H1 (cell line): ENCODE measurements at regions not wholly inside any gene's neighbourhood (a gene's known extent, or its start where the extent isn't known, plus 50 kb on each side); places are given as distances from the start of the nearest gene placed in this dataset.

Experiments used
- CTCF ChIA-PET: fragments of 300-600 bp; sonication (Branson Sonifier 250); formaldehyde crosslinking; loops from one replicate; lab custom pipeline; 2021; ENCODE audit not compliant: partially characterized antibody; lab: Charles Lee
- POLR2A ChIA-PET: fragments of 300-600 bp; sonication (Branson Sonifier 250); formaldehyde crosslinking; loops from one replicate; lab custom pipeline; 2021; ENCODE audit warnings: inconsistent platforms; ENCODE audit not compliant: partially characterized antibody; lab: Charles Lee
- DNase-seq, 2 experiments: peaks; one replicate each; pipeline versions ENCODE4 v3.0.0 to v3.0.0-alpha.2; 2010 to 2022; ENCODE audit warnings: low spot score in 2 of 2, low read depth in 1 of 2, mixed read lengths in 1 of 2
- FAIRE-seq: peaks from 2 replicates; lab custom pipeline; 2011; peaks lifted over from hg19 to GRCh38; lab: Jason Lieb, UNC
- H2AFZ ChIP-seq: 2 replicates; pipeline ENCODE4 v1.8.1; 2012; ENCODE audit warnings: low read length, inconsistent platforms
- H2AK5ac ChIP-seq: 2 replicates; pipeline ENCODE4 v1.6.1; 2013; ENCODE audit warnings: low read depth, low read length
- H2BK120ac ChIP-seq: replicated peaks from 2 replicates; pipeline ENCODE3; 2013; ENCODE audit warnings: low read depth, low read length, inconsistent platforms
- H2BK12ac ChIP-seq: 2 replicates; pipeline ENCODE4 v1.6.1; 2013; ENCODE audit warnings: low read depth, low read length
- H2BK15ac ChIP-seq: 2 replicates; pipeline ENCODE4 v1.6.1; 2013; ENCODE audit warnings: low read length
- H2BK20ac ChIP-seq: 2 replicates; pipeline ENCODE4 v1.6.1; 2013; ENCODE audit warnings: low read length
- H2BK5ac ChIP-seq: 2 replicates; pipeline ENCODE4 v1.6.1; 2013; ENCODE audit warnings: low read depth, low read length
- H3K14ac ChIP-seq: 2 replicates; pipeline ENCODE4 v1.6.1; 2013; ENCODE audit warnings: inconsistent platforms; ENCODE audit not compliant: insufficient read length
- H3K18ac ChIP-seq: 2 replicates; pipeline ENCODE4 v1.6.1; 2013; ENCODE audit warnings: low read length; ENCODE audit errors: extremely low read depth
- H3K23ac ChIP-seq: 2 replicates; pipeline ENCODE4 v1.6.1; 2013; ENCODE audit warnings: inconsistent platforms; ENCODE audit not compliant: insufficient read length
- H3K23me2 ChIP-seq: 2 replicates; pipeline ENCODE4 v1.6.1; 2013; ENCODE audit warnings: low read depth, low read length
- H3K27ac ChIP-seq: 2 replicates; pipeline ENCODE4 v1.6.1; 2011; ENCODE audit warnings: low read depth, low read length, inconsistent platforms
- H3K27me3 ChIP-seq, 4 experiments: replicated peaks in 1 of 4; 1 replicate in 1 of 4; 2 replicates in 3 of 4; pipeline versions ENCODE4 v1.6.1 to v1.8.1; 2011 to 2013; ENCODE audit warnings: low read length in 3 of 4, mild to moderate bottlenecking in 3 of 4, inconsistent platforms in 2 of 4, mixed read lengths in 2 of 4, moderate library complexity in 1 of 4; ENCODE audit not compliant: control insufficient read depth in 3 of 4, insufficient read depth in 3 of 4; ENCODE audit errors: extremely low read depth in 1 of 4
- H3K36me3 ChIP-seq, 4 experiments: 2 replicates each; pipeline versions ENCODE4 v1.6.1 to v1.8.1; 2011 to 2013; ENCODE audit warnings: mild to moderate bottlenecking in 4 of 4, low read length in 3 of 4, moderate library complexity in 2 of 4, control low read depth in 1 of 4, inconsistent platforms in 1 of 4; ENCODE audit not compliant: insufficient read depth in 4 of 4, control insufficient read depth in 2 of 4
- H3K4ac ChIP-seq: replicated peaks from 2 replicates; pipeline ENCODE3; 2013; ENCODE audit warnings: low read length, low read depth, mixed read lengths, inconsistent platforms; ENCODE audit not compliant: insufficient read length
- H3K4me1 ChIP-seq, 4 experiments: replicated peaks in 1 of 4; 1 replicate in 1 of 4; 2 replicates in 3 of 4; pipeline versions ENCODE4 v1.6.1 to v1.8.1; 2011 to 2013; ENCODE audit warnings: low read length in 3 of 4, inconsistent platforms in 2 of 4, mixed read lengths in 1 of 4; ENCODE audit not compliant: insufficient read depth in 4 of 4, control insufficient read depth in 3 of 4
- H3K4me2 ChIP-seq, 2 experiments: 2 replicates each; pipeline versions ENCODE4 v1.6.1 to v1.8.1; 2011 to 2013; ENCODE audit warnings: low read depth in 2 of 2, low read length in 2 of 2, control low read depth in 1 of 2, inconsistent platforms in 1 of 2, mild to moderate bottlenecking in 1 of 2; ENCODE audit not compliant: insufficient read depth in 1 of 2
- H3K4me3 ChIP-seq, 4 experiments: fragments of 200-600, 300-600 bp in 1 of 4; sonication (generic), shearing (Covaris generic), sonication (Bioruptor Twin) in 1 of 4; 2 replicates each; pipeline versions ENCODE4 v1.5.1 to v1.8.1; 2011 to 2016; ENCODE audit warnings: low read length in 4 of 4, low read depth in 3 of 4, control low read depth in 2 of 4, inconsistent platforms in 2 of 4, mild to moderate bottlenecking in 2 of 4, mixed read lengths in 1 of 4, moderate library complexity in 1 of 4; ENCODE audit not compliant: insufficient read depth in 2 of 4; ENCODE audit errors: extremely low read depth in 1 of 4
- H3K56ac ChIP-seq: replicated peaks from 2 replicates; pipeline ENCODE3; 2013; ENCODE audit warnings: low read depth, mild to moderate bottlenecking, mixed read lengths, low read length, inconsistent platforms; ENCODE audit not compliant: insufficient read length
- H3K79me1 ChIP-seq: 2 replicates; pipeline ENCODE4 v1.6.1; 2013; ENCODE audit warnings: low read depth, low read length, control low read depth
- H3K79me2 ChIP-seq, 2 experiments: 2 replicates each; pipeline versions ENCODE4 v1.6.1 to v1.8.1; 2012 to 2013; ENCODE audit warnings: low read length in 2 of 2, mild to moderate bottlenecking in 2 of 2, inconsistent platforms in 1 of 2; ENCODE audit not compliant: insufficient read depth in 2 of 2, control insufficient read depth in 1 of 2
- H3K9ac ChIP-seq, 4 experiments: replicated peaks in 1 of 4; 1 replicate in 1 of 4; 2 replicates in 3 of 4; pipeline versions ENCODE4 v1.6.1 to v1.8.1; 2011 to 2013; ENCODE audit warnings: low read depth in 3 of 4, low read length in 3 of 4, control low read depth in 2 of 4, mild to moderate bottlenecking in 2 of 4, moderate library complexity in 2 of 4, inconsistent platforms in 1 of 4; ENCODE audit errors: extremely low read depth in 1 of 4
- H3K9me3 ChIP-seq, 2 experiments: 2 replicates each; pipeline versions ENCODE4 v1.6.1 to v1.8.1; 2012 to 2013; ENCODE audit warnings: mild to moderate bottlenecking in 2 of 2, moderate library complexity in 2 of 2, control low read depth in 1 of 2, inconsistent platforms in 1 of 2, low read depth in 1 of 2, low read length in 1 of 2, mixed read lengths in 1 of 2; ENCODE audit not compliant: insufficient read depth in 2 of 2
- H4K20me1 ChIP-seq, 2 experiments: replicated peaks in 1 of 2; 2 replicates each; pipeline versions ENCODE3 to v1.8.1; 2011 to 2013; ENCODE audit warnings: inconsistent platforms in 2 of 2, low read length in 2 of 2, mild to moderate bottlenecking in 1 of 2; ENCODE audit not compliant: insufficient read depth in 2 of 2, control insufficient read depth in 1 of 2
- H4K5ac ChIP-seq: 2 replicates; pipeline ENCODE4 v1.6.1; 2013; ENCODE audit warnings: low read length, low read depth, mixed read lengths, inconsistent platforms; ENCODE audit not compliant: insufficient read length
- H4K8ac ChIP-seq: 2 replicates; pipeline ENCODE4 v1.8.0; 2013; ENCODE audit warnings: mild to moderate bottlenecking, moderate library complexity, low read length, inconsistent platforms; ENCODE audit not compliant: insufficient read depth; ENCODE audit errors: extremely low read depth
- H4K91ac ChIP-seq: replicated peaks from 2 replicates; pipeline ENCODE3; 2013; ENCODE audit warnings: low read length, mixed read lengths, inconsistent platforms; ENCODE audit not compliant: insufficient read length
- CTCF ChIP-seq, 3 experiments: IDR thresholded peaks; 1 replicate in 2 of 3; 2 replicates in 1 of 3; pipeline versions ENCODE4 v1.5.1 to v1.6.1; 2011; ENCODE audit warnings: low read length in 3 of 3, mild to moderate bottlenecking in 3 of 3, inconsistent platforms in 2 of 3, low read depth in 1 of 3, moderate library complexity in 1 of 3; ENCODE audit not compliant: insufficient read depth in 1 of 3; ENCODE audit errors: control extremely low read depth in 1 of 3
- POLR2A ChIP-seq, 2 experiments: IDR thresholded peaks; 1 replicate in 1 of 2; 2 replicates in 1 of 2; pipeline ENCODE4 v1.6.1; 2011; ENCODE audit warnings: low read depth in 2 of 2, low read length in 2 of 2, mild to moderate bottlenecking in 2 of 2; ENCODE audit errors: control extremely low read depth in 1 of 2
- RAD21 ChIP-seq, 2 experiments: IDR thresholded peaks in 1 of 2; conservative IDR thresholded peaks in 1 of 2; 2 replicates each; pipeline ENCODE4 v1.6.1; 2011; ENCODE audit warnings: low read depth in 2 of 2, low read length in 2 of 2, improper control_type of control experiment in 1 of 2, inconsistent platforms in 1 of 2, mild to moderate bottlenecking in 1 of 2, moderate library complexity in 1 of 2
- TAF7 ChIP-seq: optimal IDR thresholded peaks from 2 replicates; pipeline ENCODE3; 2011; ENCODE audit warnings: low read depth, mild to moderate bottlenecking, inconsistent platforms, low read length, moderate library complexity, borderline replicate concordance
- TCF12 ChIP-seq: IDR thresholded peaks from 2 replicates; pipeline ENCODE4 v1.6.1; 2011; ENCODE audit warnings: low read depth, mild to moderate bottlenecking, low read length
- WGBS, 2 experiments: shearing (Covaris generic) in 1 of 2; methylation state at CpG; one replicate each; pipeline versions ENCODE4 v1.1.6 to v1.1.7; 2013 to 2015; ENCODE audit warnings: low lambda C conversion rate in 2 of 2, mixed read lengths in 2 of 2, inconsistent platforms in 1 of 2, low coverage in 1 of 2, missing lambda C conversion rate in 1 of 2; ENCODE audit not compliant: insufficient replicate concordance in 2 of 2, insufficient coverage in 1 of 2, insufficient read length in 1 of 2; ENCODE audit errors: extremely low coverage in 1 of 2, missing lambda C conversion rate in 1 of 2; 5-methylcytosine and 5-hydroxymethylcytosine counted together

- POLR2A ChIA-PET, result interaction anchor here (0.6 to 1.1 kb wide), 3 partner anchors 12 to 1587 kb away, joined by 3 read pairs; no protein-coding TSS in a partner anchor
- Histone ChIP-seq H3K4me3 (no peak overlapping the region), H3K9ac (no peak overlapping the region), H3K27me3 (no peaks in the 10 kb centered on the region), H4K8ac (no peak overlapping the region), H3K79me2 (no peaks in the 10 kb centered on the region), H2BK15ac (no peak overlapping the region), H3K56ac (no peak overlapping the region), H2BK20ac (no peak overlapping the region), H4K91ac (no peak overlapping the region), H2BK5ac (no peak overlapping the region), H4K5ac (no peak overlapping the region), H2BK12ac (no peak overlapping the region), H3K4me1 (peaks cover 0 to 5% (median 0%) of the 10 kb centered on the region in 4 experiments; a peak in 1 of 7 replicates), H2AFZ (peak overlapping the region; percentile 15; the same call in 1 of the 2 replicates), H3K79me1 (no peaks in the 10 kb centered on the region), H4K20me1 (no peaks in the 10 kb centered on the region), H3K18ac (no peak overlapping the region), H3K23me2 (no peaks in the 10 kb centered on the region), H3K4me2 (no peak overlapping the region), H2BK120ac (no peak overlapping the region), H3K9me3 (no peaks in the 10 kb centered on the region), H3K14ac (no peak overlapping the region), H3K4ac (no peak overlapping the region), H3K23ac (no peak overlapping the region), H3K36me3 (no peaks in the 10 kb centered on the region), H3K27ac (no peak overlapping the region), H2AK5ac (no peak overlapping the region)
- DNase-seq (no peak), FAIRE-seq (no peak)
- CTCF ChIA-PET, result interaction anchor here (0.9 to 3.5 kb wide), 10 partner anchors 9 to 230 kb away, joined by 3 to 11 read pairs (median 4); no protein-coding TSS in a partner anchor
- TF ChIP-seq TAF7 (no peak), TCF12 (no peak), CTCF (IDR thresholded peaks at IDR 0.05; ENCODE audit: control extremely low read depth in 1 of 3, insufficient read depth in 1 of 3, low read depth in 1 of 3, low read length in 3 of 3) (peak in 2 of 3 experiments; percentile 4 to 30; a peak in 1 of 4 replicates), POLR2A (IDR thresholded peaks at IDR 0.05; ENCODE audit: control extremely low read depth in 1 of 2, low read depth in 2 of 2, low read length in 2 of 2) (no peak), RAD21 (IDR thresholded peaks at IDR 0.05 in 1 of 2, conservative IDR thresholded peaks at IDR 0.05 in 1 of 2; ENCODE audit: low read depth in 2 of 2, low read length in 2 of 2) (peak in 1 of 2 experiments; percentile 44; a peak in 2 of 4 replicates)
- WGBS, 2 experiments, result 76% methylated on average over 4 of the region's 4 CpGs; no CpG with 5 or more reads in 1 of the 2 experiments
Observed at GRCh38 chr16:14018851-14019250, 52.3 kb upstream of the MRTFB start.
